ENCODE measurements at regions not wholly inside any gene's neighbourhood (a gene's known extent, or its start where the extent isn't known, plus 50 kb on each side); places are given as distances from the start of the nearest gene placed in this dataset.

DNA sequence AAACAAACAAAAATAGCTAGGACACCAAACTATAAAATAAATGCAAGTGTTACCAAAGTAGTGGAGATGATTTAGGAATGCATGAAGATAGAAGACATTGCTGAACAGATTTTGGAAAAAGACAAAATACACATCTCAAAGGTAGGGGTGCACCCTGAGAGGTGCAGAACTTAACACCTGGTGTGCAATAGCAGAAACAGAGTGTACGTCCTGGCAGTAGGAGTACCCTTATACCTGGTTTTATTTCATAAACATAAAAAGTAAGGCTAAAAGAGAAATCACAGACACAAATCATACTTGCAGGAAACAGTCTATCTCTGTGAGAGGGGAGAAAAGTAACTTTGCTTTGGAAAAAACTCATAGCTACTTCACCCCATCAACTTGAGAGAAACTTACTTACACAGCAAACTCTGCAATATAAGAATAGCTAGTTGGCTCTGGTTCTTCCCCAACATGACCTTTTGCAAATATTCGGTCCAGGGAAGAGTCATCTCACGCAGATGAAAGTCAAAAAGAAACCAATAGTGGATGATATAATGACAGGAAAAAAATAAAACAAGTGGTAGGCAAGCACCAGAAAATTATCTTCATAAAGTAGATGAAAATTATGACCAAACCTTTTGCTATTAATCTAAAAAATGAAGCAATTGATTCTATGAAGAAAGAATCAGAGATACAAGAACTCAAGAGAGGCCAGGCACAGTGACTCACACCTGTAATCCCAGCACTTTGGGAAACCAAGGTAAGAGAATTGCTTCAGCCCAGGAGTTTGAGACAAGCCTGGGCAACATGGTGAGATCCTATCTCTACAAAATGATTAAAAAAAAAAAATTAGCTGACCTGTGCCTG, 108.9 kb upstream of the BNIP2 start:
- 58 to 72% (median 67%) methylated on average over 3 of the region's 3 CpGs for WGBS, 4 donors
- Histone ChIP-seq H3K36me3 (replicated peaks in 1 of 2) (no peaks in the 10 kb centered on the region), H3K4me3 (no peak overlapping the region), H3K27me3 (peaks cover 30% of the 10 kb centered on the region), H3K4me1 (replicated peaks in 1 of 2) (no peaks in the 10 kb centered on the region), H3K27ac (no peak overlapping the region), H3K9me3 (replicated peaks in 1 of 3) (no peaks in the 10 kb centered on the region)
- no peak for TF ChIP-seq POLR2A (IDR thresholded peaks at IDR 0.05)
- TF ChIP-seq, protein P1, sequence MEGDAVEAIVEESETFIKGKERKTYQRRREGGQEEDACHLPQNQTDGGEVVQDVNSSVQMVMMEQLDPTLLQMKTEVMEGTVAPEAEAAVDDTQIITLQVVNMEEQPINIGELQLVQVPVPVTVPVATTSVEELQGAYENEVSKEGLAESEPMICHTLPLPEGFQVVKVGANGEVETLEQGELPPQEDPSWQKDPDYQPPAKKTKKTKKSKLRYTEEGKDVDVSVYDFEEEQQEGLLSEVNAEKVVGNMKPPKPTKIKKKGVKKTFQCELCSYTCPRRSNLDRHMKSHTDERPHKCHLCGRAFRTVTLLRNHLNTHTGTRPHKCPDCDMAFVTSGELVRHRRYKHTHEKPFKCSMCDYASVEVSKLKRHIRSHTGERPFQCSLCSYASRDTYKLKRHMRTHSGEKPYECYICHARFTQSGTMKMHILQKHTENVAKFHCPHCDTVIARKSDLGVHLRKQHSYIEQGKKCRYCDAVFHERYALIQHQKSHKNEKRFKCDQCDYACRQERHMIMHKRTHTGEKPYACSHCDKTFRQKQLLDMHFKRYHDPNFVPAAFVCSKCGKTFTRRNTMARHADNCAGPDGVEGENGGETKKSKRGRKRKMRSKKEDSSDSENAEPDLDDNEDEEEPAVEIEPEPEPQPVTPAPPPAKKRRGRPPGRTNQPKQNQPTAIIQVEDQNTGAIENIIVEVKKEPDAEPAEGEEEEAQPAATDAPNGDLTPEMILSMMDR (IDR thresholded peaks at IDR 0.05), result no peak
- intact Hi-C loops (cut with DNase I), result no loop called here
- DNase-seq, result no peak

DNA sequence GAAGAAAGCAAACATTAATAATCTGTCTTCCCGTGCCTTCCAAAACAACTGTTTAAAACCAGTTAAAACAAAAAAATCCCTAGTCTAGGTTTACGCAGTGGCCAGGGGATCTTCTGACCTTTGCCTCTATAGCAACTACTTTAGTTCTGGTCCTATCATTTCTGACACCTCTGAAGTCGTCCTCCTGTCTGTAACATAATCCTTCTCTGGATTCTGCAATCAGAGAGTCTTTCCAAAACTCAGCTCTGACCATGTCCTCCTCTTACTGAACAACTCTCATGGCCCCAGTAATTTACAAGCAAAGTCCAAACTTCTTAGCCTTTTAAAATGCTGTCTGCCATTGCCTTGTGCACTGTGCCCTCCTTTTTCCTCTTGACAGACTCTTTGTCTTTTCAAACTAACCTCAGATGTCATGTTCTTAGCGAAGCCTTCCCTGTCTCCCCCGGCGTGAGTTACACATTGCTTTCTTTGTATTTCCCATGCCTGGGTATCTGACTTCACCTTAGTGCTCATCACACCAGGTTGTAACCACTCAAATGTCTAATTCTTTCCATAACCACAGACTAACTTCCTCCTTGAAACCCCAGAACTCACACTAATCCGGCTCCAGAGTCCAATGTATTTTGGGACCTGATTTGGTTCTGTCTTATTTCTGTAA, 105.2 kb upstream of the BNIP2 start:
- 25 to 35% (median 31%) methylated on average over 7 of the region's 7 CpGs for WGBS, 4 donors
- Histone ChIP-seq H3K4me3 (no peak overlapping the region), H3K27ac (no peak overlapping the region), H3K36me3 (replicated peaks in 1 of 2) (no peaks in the 10 kb centered on the region), H3K9me3 (replicated peaks in 1 of 3) (no peaks in the 10 kb centered on the region), H3K27me3 (peaks cover 45% of the 10 kb centered on the region), H3K4me1 (replicated peaks in 1 of 2) (no peaks in the 10 kb centered on the region)
- intact Hi-C loops (cut with DNase I), result no loop called here
- TF ChIP-seq, protein P1 (IDR thresholded peaks at IDR 0.05), result no peak
- no peak for TF ChIP-seq POLR2A (IDR thresholded peaks at IDR 0.05)
- DNase-seq, result no peak

DNA sequence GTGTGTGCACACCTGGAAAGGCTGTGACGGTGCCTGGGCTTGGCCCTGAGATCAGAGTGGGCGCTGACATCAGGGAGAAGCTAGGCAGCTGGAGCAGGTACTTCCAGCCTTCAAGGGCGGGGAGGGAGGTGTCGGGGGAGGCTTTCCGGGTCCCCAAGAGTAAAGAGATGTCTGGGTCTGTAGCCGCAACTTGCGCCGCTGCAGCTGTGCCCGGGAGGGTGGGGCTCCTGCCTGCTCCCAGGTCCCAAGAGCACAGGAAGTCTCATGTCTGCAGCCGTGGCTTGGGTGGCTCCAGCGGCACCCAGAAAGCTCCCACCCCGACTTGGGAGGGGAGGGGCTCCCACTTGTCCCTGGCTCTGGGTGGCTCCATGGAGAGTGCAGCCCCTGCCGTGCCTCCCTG, 103.2 kb upstream of the BNIP2 start:
- H3K27me3 ChIP-seq, result peaks cover 38% of the 10 kb centered on the region
- TF ChIP-seq, protein P1 (IDR thresholded peaks at IDR 0.05), result no peak
- TF ChIP-seq POLR2A (IDR thresholded peaks at IDR 0.05), result no peak
- intact Hi-C loops (cut with DNase I), result no loop called here
- no peak overlapping the region for H3K4me3 ChIP-seq
- no peaks in the 10 kb centered on the region for H3K9me3 ChIP-seq (replicated peaks in 1 of 3)
- 66 to 88% (median 77%) methylated on average over 6 to 13 of the region's 13 CpGs for WGBS, 4 donors
- no peak overlapping the region for H3K27ac ChIP-seq
- no peaks in the 10 kb centered on the region for H3K4me1 ChIP-seq (replicated peaks in 1 of 2)
- DNase-seq, result no peak
- no peaks in the 10 kb centered on the region for H3K36me3 ChIP-seq (replicated peaks in 1 of 2)

DNA sequence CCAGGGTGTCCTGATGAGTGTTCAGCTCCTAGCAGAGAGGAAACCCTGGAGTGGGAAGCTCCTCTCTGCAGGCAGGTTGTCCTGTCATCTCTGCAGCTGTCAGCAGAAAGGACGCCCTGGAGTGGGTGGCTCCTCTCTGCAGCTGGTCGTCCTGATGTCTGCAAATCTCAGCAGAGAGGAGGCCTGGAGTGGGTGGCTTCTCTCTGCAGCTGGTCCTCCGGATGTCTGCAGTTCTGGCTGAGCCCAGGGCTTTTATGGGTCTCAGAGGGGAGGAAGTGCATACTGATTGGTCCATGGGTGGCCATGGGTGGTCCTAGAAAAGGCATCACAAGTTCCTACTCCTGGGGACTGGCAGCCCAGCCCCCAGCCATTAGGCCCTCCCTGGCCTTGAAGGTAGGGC, 102.6 kb upstream of the BNIP2 start:
- 63 to 86% (median 69%) methylated on average over 3 of the region's 3 CpGs for WGBS, 4 donors
- no peaks in the 10 kb centered on the region for H3K9me3 ChIP-seq (replicated peaks in 1 of 3)
- H3K27ac ChIP-seq, result no peak overlapping the region
- TF ChIP-seq, protein P1 (IDR thresholded peaks at IDR 0.05), result no peak
- TF ChIP-seq POLR2A (IDR thresholded peaks at IDR 0.05), result no peak
- no peaks in the 10 kb centered on the region for H3K4me1 ChIP-seq (replicated peaks in 1 of 2)
- intact Hi-C loops (cut with DNase I), result no loop called here
- H3K36me3 ChIP-seq (replicated peaks in 1 of 2), result no peaks in the 10 kb centered on the region
- no peak overlapping the region for H3K4me3 ChIP-seq
- peaks cover 32% of the 10 kb centered on the region for H3K27me3 ChIP-seq
- DNase-seq, result no peak

Measured in adrenal gland (tissue), 9 donors.